DMS79 treated with DMSO at 0.1 percent for 48 hours (cell line): ENCODE measurements at regions not wholly inside any gene's neighbourhood (a gene's known extent, or its start where the extent isn't known, plus 50 kb on each side); places are given as distances from the start of the nearest gene placed in this dataset.

Experiments
- DNase-seq: peaks from one replicate; lab custom pipeline; 2025; lab: John Stamatoyannopoulos, UW

DNA sequence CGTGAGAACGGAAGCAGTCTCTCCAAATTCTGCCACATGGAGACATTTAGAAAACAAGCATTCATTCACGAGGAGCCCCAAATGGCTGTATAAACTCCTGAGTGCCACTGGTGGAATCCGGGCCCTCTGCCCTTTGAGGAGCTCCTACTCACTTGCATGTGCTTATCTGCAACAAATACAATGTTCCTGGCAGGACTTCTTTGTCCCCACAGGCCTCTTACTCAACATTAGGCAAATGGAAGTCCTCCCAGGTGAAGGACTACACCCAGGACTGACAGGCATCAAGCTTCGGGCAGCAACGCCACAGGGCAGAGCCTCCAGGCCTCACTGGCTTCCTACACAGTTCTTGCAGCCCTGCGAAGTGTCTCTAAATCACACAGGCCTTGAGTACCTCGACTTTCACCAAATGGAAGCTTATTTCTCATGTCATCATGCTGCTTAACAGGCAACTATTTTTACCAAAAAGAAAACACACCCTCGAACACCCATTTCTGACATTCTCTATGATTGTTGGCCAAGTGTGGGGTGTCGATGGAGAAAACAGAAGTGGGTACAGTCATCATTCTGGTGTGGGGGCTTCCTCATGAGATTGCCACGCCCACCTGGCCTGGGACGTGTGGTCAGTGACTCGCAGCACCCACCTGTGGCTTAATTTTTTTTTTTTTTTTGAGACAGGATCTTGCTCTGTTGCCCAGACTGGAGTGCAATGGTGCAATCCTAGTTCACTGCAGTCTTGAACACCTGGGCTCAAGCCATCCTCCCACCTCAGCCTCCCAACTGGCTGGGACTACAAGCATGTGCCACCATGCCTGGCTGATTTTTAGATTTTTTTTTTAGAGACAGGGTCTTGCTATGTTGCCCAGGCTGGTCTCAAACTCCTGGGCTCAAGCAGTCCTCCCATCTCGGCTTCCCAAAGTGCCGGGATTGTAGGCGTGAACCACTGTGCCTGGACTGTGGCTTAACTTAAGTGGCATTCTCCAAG is 186.8 kb upstream of the GLI2 start:
- DNase-seq, result no peak

DNA sequence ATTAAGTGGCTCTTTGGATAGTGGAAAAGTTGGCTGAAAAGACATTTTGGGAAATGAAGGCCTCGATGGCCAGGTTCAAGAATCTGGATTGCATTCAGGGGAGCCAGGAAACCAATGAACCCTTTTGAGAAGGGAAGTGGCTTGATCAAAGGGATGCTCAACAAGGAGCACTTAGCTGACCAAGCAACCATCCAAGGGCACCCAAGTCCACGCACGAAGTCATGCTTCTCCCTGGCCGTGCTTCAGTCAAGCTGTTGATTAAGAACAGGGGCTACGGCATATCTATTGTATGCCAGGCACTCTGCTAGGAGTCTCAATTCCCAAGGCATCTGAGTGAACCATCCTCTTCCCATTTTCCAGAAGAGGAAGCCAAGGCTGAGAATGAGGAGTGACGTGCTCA is 185.8 kb upstream of the GLI2 start:
- DNase-seq, result peak; percentile 37

DNA sequence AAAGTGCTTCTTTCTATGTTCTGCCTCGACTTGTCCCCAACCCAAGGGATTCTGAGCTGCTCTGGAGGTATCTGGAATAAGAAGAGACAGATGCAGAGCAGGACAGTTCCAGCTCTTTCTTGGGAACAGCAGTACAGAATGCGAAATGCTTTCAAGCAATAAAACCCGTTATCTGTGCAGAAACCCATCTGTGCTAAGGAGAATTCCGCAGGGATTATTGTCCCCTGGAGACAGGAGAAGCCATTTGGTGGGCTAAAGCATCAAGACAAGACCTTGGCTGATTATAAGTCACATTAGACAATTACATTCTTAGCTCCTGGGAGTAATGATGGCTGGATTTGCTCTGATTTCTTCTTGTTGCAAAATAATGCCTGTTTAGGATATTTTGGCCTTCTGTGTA is 185.4 kb upstream of the GLI2 start:
- no peak for DNase-seq

DNA sequence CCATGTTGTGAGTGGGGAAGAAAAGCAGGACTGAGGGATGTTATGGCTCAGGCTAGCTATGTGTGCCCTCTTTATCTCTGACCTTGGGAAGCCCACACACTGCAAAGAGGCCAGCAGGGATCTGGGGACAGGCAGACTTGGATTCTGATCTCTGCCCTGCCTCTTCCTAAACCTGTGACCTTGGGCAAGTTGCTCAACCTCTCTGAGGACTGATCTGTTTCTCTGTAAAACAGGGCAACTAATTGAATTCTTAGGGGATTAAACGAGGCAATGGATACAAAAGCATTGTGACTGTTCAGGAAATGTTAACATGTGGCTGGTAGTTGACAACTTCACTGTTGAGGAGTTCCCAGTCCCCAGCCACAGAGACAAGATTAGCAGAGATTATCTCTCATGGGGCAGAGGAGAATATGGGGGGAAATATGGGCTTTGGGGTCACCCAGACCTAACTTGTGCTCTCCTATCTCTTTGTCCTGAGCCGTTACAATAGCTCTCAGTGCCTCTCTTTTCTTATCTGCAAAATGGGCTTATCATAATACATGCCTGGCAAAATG is 184.7 kb upstream of the GLI2 start:
- DNase-seq, result no peak

DNA sequence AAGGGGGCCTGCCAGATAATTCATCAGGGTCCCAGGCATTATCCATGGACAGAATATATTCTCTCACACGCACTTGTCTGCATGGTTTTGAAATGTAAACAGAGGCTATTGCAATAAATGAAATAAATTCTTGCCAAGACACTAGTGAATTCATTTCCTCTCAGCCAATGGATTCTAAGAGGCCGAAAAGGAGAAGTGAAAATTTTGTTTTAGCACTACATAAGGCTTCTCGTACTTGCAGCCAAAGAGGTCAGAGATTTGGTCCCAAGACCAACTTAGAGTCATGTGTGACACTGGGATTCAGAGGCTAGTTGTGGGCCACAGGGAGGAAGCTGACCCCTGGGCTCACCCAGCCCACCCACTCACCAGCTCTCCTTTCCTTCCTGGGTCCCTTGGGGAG is 184.1 kb upstream of the GLI2 start:
- no peak for DNase-seq

DNA sequence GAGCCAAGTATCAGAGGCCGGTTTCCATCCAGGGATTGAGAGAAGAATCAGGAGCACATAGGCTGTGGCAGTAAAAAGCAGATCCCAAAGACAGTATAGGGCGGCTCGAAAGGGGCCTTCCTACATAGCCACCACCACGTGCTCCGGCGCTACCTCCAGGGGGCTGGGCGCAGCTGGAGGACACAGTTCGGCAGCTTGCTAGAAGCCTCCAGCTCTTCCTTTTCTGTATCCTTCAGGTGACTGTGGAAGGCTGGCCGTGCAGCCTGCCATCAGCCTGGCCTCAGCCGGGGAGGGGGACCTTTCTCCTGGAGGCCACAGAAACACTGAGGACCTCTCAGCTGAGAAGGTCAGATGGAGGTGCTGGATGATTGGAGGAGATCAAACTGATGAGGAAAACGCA is 183.6 kb upstream of the GLI2 start:
- DNase-seq, result no peak

DNA sequence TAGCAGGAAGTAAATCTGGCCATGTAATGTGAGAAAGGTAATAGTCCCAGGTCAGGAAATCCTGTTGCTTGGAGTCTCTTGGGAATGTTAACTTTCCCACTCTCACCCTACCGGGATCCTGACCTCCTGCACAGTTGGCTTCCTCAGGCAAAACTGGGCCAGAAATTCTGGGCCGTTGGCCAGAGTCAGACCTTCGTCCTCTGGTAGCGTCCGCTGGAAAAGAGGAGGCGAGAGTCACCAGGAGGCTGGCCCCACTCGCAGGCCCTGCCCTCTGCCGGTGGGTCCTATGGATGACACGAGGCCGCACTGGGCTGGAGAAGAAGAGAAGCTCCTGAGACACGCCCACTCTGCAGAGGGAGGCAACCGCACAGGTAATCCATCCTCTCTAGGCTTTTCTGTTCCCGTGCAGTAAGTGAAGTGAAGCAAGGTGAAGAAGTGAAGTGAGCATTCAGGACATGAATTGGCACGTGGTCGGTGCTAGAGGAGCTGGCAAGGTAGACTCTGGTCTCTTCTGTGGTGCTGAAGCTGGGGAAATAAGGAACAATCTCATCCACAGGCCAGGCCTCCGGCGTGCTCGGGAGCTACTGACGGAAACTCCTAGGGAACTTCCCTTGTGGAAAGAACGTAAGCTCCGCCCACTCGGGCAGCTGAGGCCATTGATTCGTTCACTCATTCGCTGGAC is 182.7 kb upstream of the GLI2 start:
- DNase-seq, result no peak

DNA sequence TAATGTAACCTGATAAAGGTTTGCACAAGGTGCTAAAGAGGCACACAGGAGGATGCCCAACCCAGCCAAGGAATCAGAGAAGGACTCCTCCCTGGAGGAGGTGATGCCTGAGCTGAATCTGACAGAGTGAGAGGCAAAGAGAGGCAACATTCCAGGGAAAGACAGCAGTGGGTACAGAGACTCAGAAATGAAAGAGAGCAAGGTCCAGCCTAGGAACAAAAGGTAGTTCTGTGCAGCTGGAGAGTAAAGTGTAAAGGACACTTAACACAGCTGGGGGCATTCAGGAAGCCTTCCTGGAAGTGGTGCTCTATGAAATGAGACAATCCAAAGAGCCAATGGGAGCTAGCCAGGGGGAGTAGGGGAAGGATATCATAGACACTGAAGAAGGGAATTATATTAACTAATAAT is 181.0 kb upstream of the GLI2 start:
- DNase-seq, result no peak

DNA sequence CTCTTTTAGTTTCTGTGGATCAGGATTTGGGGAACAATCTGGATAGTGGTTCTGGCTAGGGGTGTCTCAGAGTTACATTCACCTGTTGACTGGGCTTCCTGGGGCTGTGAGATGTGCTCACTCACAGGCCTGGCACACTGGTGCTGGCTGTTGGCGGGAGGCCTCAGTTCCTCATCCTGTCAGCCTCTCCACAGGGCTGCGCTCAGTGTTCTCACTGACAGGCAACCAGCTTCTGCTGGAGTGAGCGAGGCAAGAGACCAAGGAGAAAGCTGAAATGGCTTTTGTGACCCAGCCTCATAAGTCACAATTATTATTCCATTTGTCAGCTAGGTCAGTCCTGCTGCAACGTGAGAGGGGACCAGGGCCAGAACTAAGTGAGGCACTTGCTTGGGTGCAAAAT is 180.6 kb upstream of the GLI2 start:
- no peak for DNase-seq

DNA sequence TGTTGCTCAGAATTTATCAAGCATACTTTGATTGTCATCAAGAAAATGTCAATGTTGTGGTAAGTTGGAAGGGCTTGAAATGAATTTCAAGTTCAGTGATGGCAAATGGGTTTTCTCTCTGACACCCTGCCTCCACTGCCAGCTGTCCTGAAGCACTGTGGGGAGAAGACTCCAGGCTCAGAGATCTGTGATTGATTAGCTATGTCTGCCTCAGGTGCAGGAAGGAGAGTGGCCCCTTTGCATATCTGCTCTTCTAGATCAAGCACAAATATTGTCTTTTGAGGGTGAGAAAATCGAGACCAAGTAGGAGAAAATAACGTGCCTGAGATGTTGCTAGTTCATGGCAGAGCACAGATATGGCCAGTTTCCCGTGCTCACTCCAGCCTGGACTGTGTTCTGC is 178.8 kb upstream of the GLI2 start:
- no peak for DNase-seq

DNA sequence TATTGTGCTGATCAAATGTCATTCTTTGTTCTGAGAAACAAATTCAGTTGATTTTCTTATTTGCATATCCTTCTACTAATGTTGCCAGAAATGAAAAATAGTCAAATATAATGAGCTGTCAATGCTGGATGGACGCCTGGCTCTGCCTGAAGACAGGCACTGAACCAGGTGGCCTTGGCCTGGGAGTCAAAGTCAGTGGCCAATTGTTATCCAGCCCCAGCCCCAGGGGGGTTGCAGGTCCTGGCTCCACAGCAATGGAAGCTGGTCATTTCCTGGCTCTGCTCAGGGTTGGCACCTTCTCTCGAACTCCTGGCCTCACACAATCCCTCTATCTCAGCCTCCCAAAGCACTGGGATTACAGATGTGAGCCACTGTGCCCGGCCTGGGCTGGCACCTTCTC is 176.8 kb upstream of the GLI2 start:
- no peak for DNase-seq

DNA sequence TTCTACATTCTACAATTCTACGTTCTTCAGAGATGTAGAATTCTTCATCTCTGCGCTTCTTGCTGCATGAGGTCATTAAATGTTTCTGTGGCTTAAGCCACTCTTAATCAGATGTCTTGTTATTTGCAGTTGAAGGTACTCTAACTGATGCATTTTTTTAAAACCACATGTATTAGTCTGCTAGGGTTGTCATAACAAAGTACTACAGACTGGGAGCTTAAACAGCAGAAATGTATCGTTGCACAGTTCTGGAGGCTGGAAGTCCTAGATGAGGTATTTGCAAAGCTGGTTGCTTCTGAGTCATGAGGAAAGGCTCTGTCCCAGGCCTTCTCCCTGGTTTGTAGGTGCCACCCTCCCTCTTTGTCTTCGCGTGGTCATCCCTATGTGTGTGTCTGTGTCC is 176.3 kb upstream of the GLI2 start:
- no peak for DNase-seq

DNA sequence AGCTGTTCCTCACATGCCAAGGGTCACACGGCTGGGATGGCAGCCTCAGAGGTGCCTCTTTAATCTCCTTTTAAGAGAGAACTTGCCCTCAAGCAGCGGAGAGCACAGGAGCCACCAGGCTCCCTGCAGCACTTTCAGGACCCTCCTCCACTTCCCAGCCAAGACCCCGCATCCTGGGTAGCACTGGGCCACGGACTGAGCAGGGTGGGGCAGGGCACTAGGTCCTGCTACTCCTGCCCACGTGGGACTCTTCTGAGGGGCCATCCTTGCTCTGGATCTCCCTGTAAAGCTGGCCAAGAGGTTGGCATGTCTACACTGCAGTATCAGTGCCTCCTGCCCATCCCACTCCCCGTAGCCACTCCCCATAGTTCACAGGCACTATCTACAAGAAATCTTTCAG is 175.3 kb upstream of the GLI2 start:
- no peak for DNase-seq

DNA sequence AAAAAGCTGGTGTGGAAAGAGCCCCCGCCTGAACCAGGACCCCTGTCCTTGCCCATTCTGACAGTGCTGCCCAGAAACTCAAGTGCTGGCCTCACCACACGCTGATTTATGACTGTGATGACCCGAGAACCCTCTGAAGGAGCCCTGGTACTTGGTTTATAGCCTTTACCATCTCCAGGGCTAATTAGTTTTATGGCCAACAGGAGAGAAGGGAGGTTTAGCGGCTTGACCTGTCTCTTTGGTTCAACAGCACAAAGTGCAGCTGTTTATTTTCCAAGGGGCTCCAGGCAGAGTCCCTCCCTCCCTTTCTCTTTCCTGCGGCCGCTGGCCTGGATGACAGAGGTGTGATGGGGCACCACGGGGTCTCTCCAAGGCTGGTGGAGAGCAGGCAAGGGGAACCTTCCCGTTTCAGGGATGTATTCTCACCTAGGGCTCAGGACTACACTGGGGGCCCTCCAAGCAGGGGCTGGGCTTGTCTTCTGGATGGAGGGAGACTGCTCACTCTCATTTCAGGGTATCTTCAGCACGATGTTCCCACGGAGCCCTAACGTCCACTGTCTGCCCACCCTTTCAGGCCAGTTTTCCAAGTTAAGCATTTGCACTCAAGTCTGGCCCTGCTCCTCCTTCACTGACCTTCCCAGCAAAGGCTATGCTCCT is 174.2 kb upstream of the GLI2 start:
- no peak for DNase-seq

DNA sequence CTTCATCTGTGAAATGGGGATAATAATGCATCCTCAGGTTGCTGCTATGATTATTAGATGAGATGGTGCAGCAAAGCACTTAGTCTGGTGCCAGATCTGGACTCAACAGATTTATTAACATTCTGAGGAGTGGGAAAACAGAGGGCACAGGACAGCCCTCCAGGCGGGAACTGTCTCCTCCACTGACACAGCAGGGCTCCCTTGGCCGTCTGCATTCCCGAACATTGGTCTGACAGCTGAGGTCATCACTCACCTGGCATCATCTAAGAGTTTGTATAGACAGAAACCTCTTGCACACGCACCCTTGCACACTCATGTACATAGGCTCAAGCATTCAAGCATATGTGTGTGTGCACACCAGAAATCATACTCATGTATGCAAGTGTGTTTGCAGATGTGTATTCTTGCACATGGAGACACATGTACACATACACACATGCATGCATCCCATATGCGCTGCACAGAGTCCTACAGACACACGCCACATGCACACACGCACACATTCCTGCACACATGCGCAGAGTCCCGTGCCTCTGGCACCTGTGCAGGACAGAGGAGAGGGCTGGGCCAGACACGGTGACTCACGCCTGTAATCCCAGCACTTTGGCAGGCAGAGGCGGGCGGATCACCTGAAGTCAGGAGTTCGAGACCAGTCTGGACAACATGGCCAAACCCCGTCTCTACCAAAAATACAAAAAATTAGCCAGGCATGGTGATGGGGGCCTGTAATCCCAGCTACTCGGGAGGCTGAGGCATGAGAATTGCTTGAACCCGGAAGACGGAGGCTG is 173.3 kb upstream of the GLI2 start:
- no peak for DNase-seq

DNA sequence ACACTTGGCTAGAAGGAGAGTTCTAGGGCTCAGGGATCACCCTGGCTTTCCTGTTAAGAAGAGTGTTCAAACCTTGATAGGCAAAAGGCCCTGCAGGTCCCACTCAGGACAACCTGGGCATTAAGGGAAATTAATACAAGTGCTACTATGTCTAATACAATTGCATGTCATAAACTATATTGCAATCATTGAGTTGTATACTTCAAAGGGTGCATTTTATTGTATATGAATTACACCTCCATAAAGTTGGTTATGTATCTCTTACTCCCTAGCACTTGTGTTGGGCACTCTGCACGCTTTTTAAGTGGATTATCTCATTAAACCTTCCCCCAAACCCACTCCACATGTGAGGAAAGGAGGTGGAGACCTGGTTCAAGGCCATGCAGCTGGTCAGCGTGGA is 172.1 kb upstream of the GLI2 start:
- no peak for DNase-seq

DNA sequence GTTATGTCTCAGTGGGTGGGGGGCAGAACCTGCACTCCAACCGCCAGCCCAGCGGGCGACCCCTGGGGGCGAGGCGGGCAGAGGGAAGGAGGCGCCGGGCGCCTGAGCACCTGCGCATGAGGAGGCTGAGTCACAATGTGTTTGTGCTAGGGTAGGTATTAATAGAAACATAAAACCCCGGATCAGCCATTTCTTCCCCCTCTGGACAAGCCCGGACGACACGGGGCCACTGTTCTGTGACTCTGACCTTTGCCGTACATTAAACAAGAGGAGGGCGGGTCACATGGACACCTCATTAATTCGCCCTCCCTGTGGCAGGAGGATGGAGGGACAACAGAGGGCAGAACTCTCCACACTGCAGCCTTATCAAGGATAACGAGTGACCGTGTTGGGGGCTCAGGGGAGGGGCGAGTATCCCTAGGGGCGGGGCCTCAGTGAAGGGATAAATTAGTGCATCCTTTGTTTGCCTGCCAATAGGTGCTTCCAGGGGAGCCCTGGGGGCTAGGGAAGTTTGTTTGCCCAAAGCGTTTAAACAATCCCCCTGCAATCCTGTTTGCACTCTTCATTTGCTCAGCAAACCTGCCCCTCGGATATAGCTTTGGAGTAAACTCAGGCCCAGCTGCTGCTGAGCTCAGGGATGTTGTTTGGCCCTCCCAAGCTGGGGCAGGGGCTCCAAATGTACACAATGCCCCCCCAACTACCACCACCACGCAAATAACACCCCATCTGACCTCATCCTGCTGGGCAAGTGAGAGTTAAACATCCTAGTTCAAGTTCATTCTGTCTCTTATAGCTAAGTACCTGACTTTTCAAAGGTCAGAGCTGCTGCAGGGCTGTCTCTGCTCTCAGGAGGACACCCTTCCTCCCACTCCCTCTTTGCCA is 171.2 kb upstream of the GLI2 start:
- DNase-seq, result peak; percentile 31

DNA sequence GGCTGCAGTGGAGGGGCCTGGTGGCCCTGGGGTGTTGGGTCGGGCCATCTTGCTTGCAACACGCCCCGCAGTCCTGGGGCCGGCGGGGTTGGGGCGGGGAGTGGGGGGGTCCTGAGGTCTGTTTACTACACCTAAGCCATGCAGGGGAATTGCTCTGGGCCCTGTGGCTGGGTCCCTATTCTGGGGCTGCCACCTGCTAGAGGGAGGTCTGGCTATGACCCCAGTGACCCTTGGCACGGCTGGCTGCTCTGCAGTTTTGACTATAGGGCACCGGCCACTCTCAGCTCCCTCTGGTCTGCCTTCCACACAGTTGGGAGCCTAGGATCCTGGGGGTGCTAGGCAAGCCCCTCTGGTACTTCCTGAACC is 170.6 kb upstream of the GLI2 start:
- no peak for DNase-seq

DNA sequence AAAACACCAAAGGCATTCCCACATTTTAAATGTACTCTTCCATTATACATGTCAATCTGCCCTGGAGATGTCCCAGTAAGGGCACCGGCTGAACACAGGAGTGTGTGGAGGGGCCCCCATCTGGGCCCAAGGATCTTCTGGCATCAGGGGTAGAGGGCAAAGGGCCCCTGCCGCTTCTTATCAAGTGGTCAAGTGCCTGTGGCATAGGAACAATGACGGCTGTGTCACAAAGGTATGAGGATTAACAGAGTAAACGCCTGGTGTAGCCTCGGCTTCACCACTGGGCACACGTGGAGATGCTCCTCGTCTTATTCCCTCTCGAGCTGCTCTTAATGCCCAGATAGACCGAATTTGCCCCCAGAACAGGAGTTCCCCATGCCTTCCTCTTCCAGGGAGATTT is 169.7 kb upstream of the GLI2 start:
- DNase-seq, result no peak

DNA sequence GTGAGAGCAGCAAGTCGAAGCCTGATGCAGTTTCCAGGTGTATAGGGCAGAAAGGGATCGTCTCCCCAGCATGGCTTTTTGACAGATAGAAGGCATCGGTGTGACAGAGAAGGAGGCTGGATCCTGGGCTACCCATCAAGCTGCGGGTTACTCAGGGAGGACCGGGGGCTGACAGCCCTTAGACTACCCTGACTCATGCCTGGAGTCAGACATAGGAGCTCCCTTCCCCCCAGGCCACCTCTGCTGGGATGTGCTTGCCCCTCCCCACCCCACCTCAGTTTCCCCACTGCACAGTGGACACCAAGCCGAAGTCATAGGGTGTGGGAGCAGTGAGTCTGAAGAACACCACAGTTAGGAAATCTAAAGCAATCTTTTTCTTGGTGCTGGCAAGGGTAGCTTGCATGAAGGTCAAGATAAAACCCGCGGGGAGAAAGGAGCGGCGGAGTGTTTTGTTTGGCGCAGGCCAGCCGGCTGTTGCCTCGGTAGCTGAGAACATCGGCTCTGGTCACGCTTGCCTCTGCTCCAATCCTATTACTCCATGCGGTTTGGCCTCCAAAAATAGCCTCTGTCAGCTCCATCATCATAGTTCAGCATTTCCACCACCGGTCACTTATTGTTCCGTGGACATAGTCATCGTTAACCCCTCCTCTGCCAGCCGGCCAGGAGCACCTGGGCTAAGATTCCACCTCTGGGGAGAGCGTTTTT is 169.2 kb upstream of the GLI2 start:
- DNase-seq, result no peak
